IMR-90 (cell line): ENCODE measurements at regions not wholly inside any gene's neighbourhood (a gene's known extent, or its start where the extent isn't known, plus 50 kb on each side); places are given as distances from the start of the nearest gene placed in this dataset.

Source experiments
- ATAC-seq: fragments of 200-7000 bp; cut with Tn5 transposase; 2 replicates; pipeline ENCODE4 v1.9.1; 2020; ENCODE audit warnings: low read depth, mild to moderate bottlenecking, moderate library complexity
- BruUV-seq: library from RNA; stranded (reverse); fragments of 400-500 nt; replicated peaks from 2 replicates; lab custom pipeline; 2021; lab: Mats Ljungman, UMichigan
- CTCF ChIA-PET: fragments of 300-600 bp; formaldehyde crosslinking; extraction: SDS; loops from one replicate; lab custom pipeline; 2021; ENCODE audit warnings: antibody characterized with exemption; lab: Yijun Ruan, JAX
- POLR2A ChIA-PET: fragments of 300-600 bp; sonication (Branson Sonifier 250); formaldehyde crosslinking; loops from one replicate; lab custom pipeline; 2022; ENCODE audit warnings: antibody characterized with exemption; ENCODE audit not compliant: unreplicated experiment; lab: Charles Lee
- DNase-seq: peaks from one replicate; pipeline ENCODE4 v3.0.0; 2013
- H2AFZ ChIP-seq: replicated peaks from 2 replicates; pipeline ENCODE3; 2013; ENCODE audit warnings: low read length, mild to moderate bottlenecking; ENCODE audit not compliant: poor library complexity
- H2AK5ac ChIP-seq: 2 replicates; pipeline ENCODE4 v1.6.1; 2013; ENCODE audit warnings: low read depth, low read length, inconsistent platforms
- H2AK9ac ChIP-seq: replicated peaks from 2 replicates; pipeline ENCODE3; 2013; ENCODE audit warnings: mild to moderate bottlenecking, low read depth, low read length, moderate library complexity; ENCODE audit not compliant: poor library complexity
- H2BK120ac ChIP-seq: 2 replicates; pipeline ENCODE4 v1.6.1; 2013; ENCODE audit warnings: low read depth, low read length, inconsistent platforms
- H2BK15ac ChIP-seq: 3 replicates; pipeline ENCODE4 v1.6.1; 2013; ENCODE audit warnings: low read depth, low read length, inconsistent platforms
- H2BK20ac ChIP-seq: 2 replicates; pipeline ENCODE4 v1.6.1; 2013; ENCODE audit warnings: low read depth, mild to moderate bottlenecking, inconsistent platforms, low read length, moderate library complexity
- H2BK5ac ChIP-seq: 2 replicates; pipeline ENCODE4 v1.6.1; 2013; ENCODE audit warnings: mild to moderate bottlenecking, low read depth, low read length, inconsistent platforms; ENCODE audit not compliant: poor library complexity, severe bottlenecking
- H3K14ac ChIP-seq: replicated peaks from 2 replicates; pipeline ENCODE4 v1.6.1; 2013; ENCODE audit warnings: low read depth, low read length, inconsistent platforms
- H3K18ac ChIP-seq: 2 replicates; pipeline ENCODE4 v1.6.1; 2013; ENCODE audit warnings: low read depth, low read length, control low read depth
- H3K23ac ChIP-seq: 2 replicates; pipeline ENCODE4 v1.6.1; 2013; ENCODE audit warnings: low read depth, low read length, inconsistent platforms
- H3K27ac ChIP-seq: 2 replicates; pipeline ENCODE4 v1.5.1; 2013; ENCODE audit warnings: mild to moderate bottlenecking, control low read depth, low read length; ENCODE audit not compliant: insufficient read depth
- H3K27me3 ChIP-seq: 2 replicates; pipeline ENCODE4 v1.6.1; 2013; ENCODE audit warnings: low read length; ENCODE audit not compliant: control insufficient read depth, insufficient read depth
- H3K36me3 ChIP-seq: 2 replicates; pipeline ENCODE4 v1.6.1; 2013; ENCODE audit warnings: low read length, mixed read lengths; ENCODE audit not compliant: control insufficient read depth, insufficient read depth
- H3K4ac ChIP-seq: 2 replicates; pipeline ENCODE4 v1.6.1; 2013; ENCODE audit warnings: low read depth, low read length, inconsistent platforms
- H3K4me1 ChIP-seq: 2 replicates; pipeline ENCODE4 v1.6.1; 2013; ENCODE audit warnings: low read length, mixed read lengths; ENCODE audit not compliant: control insufficient read depth, insufficient read depth
- H3K4me2 ChIP-seq: 2 replicates; pipeline ENCODE4 v1.6.1; 2013; ENCODE audit warnings: low read depth, mild to moderate bottlenecking, control low read depth, low read length, moderate library complexity
- H3K4me3 ChIP-seq: 2 replicates; pipeline ENCODE4 v1.5.1; 2013; ENCODE audit warnings: low read depth, mild to moderate bottlenecking, control low read depth, low read length, moderate library complexity; ENCODE audit not compliant: insufficient read depth
- H3K56ac ChIP-seq: 2 replicates; pipeline ENCODE4 v1.6.1; 2013; ENCODE audit warnings: low read length, inconsistent platforms; ENCODE audit not compliant: insufficient read depth; ENCODE audit errors: extremely low read depth
- H3K79me1 ChIP-seq, 2 experiments: 2 replicates each; pipeline ENCODE4 v1.6.1; 2013; ENCODE audit warnings: low read length in 2 of 2, inconsistent platforms in 1 of 2, low read depth in 1 of 2
- H3K9ac ChIP-seq: 2 replicates; pipeline ENCODE4 v1.6.1; 2013; ENCODE audit warnings: low read depth, low read length, control low read depth
- H3K9me1 ChIP-seq: 2 replicates; pipeline ENCODE4 v1.6.1; 2013; ENCODE audit warnings: low read length, inconsistent platforms; ENCODE audit not compliant: insufficient read depth
- H3K9me3 ChIP-seq: 2 replicates; pipeline ENCODE4 v1.6.1; 2013; ENCODE audit warnings: low read length; ENCODE audit not compliant: control insufficient read depth, insufficient read depth
- H4K20me1 ChIP-seq: 2 replicates; pipeline ENCODE4 v1.6.1; 2013; ENCODE audit warnings: low read length, inconsistent platforms; ENCODE audit not compliant: insufficient read depth
- H4K5ac ChIP-seq: 2 replicates; pipeline ENCODE4 v1.6.1; 2013; ENCODE audit warnings: mild to moderate bottlenecking, low read depth, low read length, control low read depth
- H4K8ac ChIP-seq, 2 experiments: 2 replicates each; pipeline ENCODE4 v1.6.1; 2013; ENCODE audit warnings: low read depth in 2 of 2, low read length in 2 of 2, control low read depth in 1 of 2, inconsistent platforms in 1 of 2
- H4K91ac ChIP-seq: 2 replicates; pipeline ENCODE4 v1.6.1; 2013; ENCODE audit warnings: low read depth, low read length, inconsistent platforms; ENCODE audit not compliant: insufficient read depth
- BHLHE40 ChIP-seq: fragments of 150-350 bp; IDR thresholded peaks from 2 replicates; pipeline ENCODE4 v1.6.1; 2016; ENCODE audit warnings: mild to moderate bottlenecking, low read depth, low read length
- CEBPB ChIP-seq: IDR thresholded peaks from 2 replicates; pipeline ENCODE4 v1.6.1; 2012; ENCODE audit warnings: low read depth, low read length, improper control_type of control experiment
- CHD1 ChIP-seq: IDR thresholded peaks from 2 replicates; pipeline ENCODE4 v1.6.1; 2012; ENCODE audit warnings: low read depth, low read length, improper control_type of control experiment
- CTCF ChIP-seq: conservative IDR thresholded peaks from 2 replicates; pipeline ENCODE4 v1.5.1; 2012; ENCODE audit warnings: mild to moderate bottlenecking, low read depth, low read length, improper control_type of control experiment
- FOS ChIP-seq: fragments of 150-350 bp; IDR thresholded peaks from 2 replicates; pipeline ENCODE4 v1.6.1; 2016; ENCODE audit warnings: low read depth, low read length
- MXI1 ChIP-seq: IDR thresholded peaks from 2 replicates; pipeline ENCODE4 v1.6.1; 2012; ENCODE audit warnings: low read depth, mild to moderate bottlenecking, low read length, moderate library complexity, borderline replicate concordance
- POLR2A ChIP-seq: IDR thresholded peaks from 2 replicates; pipeline ENCODE4 v1.6.1; 2012; ENCODE audit warnings: mild to moderate bottlenecking, low read depth, low read length
- dilution Hi-C: fragments of 300-500 bp; cut with HindIII; formaldehyde crosslinking; loops from one replicate; pipeline ENCODE4 v1.14.3; 2018; ENCODE audit warnings: low sequenced_read_pairs; ENCODE audit not compliant: unreplicated experiment
- in situ Hi-C: fragments of 300-500 bp; cut with MboI; formaldehyde crosslinking; loops from 3 replicates; pipeline ENCODE4 v1.14.3; 2019; ENCODE audit warnings: low sequenced_read_pairs, inconsistent platforms, mixed read lengths
- intact Hi-C: fragments of 100-400 bp; cut with micrococcal nuclease; formaldehyde crosslinking; loops from 2 replicates; pipeline ENCODE4 v1.10.0; 2022

GRCh38 chr12:16681196-16681595, 75.2 kb upstream of the LMO3 start:
- Histone ChIP-seq H3K9me3 (no peaks in the 10 kb centered on the region), H4K91ac (no peak overlapping the region), H2AK9ac (no peak overlapping the region), H4K20me1 (no peaks in the 10 kb centered on the region), H2BK20ac (no peak overlapping the region), H3K27me3 (no peaks in the 10 kb centered on the region), H2AFZ (no peak overlapping the region), H2BK5ac (no peak overlapping the region), H3K23ac (no peak overlapping the region), H3K4me1 (no peaks in the 10 kb centered on the region), H3K9me1 (no peaks in the 10 kb centered on the region), H3K4ac (no peak overlapping the region), H3K9ac (no peak overlapping the region), H3K79me1 (no peaks in the 10 kb centered on the region), H3K14ac (no peak overlapping the region), H4K8ac (no peak overlapping the region), H3K36me3 (no peaks in the 10 kb centered on the region), H3K27ac (no peak overlapping the region), H3K4me3 (no peak overlapping the region), H2AK5ac (no peak overlapping the region), H2BK15ac (no peak overlapping the region), H4K5ac (no peak overlapping the region), H3K56ac (no peak overlapping the region), H2BK120ac (no peak overlapping the region), H3K4me2 (no peak overlapping the region), H3K18ac (no peak overlapping the region)
- intact Hi-C loops = no loop called here
- TF ChIP-seq CHD1 (no peak), MXI1 (no peak), FOS (no peak), CTCF (no peak), POLR2A (no peak), CEBPB (no peak), BHLHE40 (no peak)
- DNase-seq = no peak
- ATAC-seq = no peak
- BruUV-seq = no TSS peak
- in situ Hi-C loops = no loop called here
- POLR2A ChIA-PET = no interaction called here
- dilution Hi-C loops = no loop called here
- CTCF ChIA-PET = no interaction called here
